Aorta (tissue), 5 donors: ENCODE measurements at regions not wholly inside any gene's neighbourhood (a gene's known extent, or its start where the extent isn't known, plus 50 kb on each side); places are given as distances from the start of the nearest gene placed in this dataset.
"Not testable (repeated sequence)": the region's sequence is repeated elsewhere in the genome, so short reads cannot be mapped to it uniquely, and the experiment has no call there.

Source experiments
- ATAC-seq: fragments of 200-7000 bp; cut with Tn5 transposase; one replicate; pipeline ENCODE4 v1.9.1; 2022; ENCODE audit warnings: moderate library complexity; ENCODE audit not compliant: low FRiP score
- DNase-seq, 2 donors: peaks; one replicate each; pipeline ENCODE4 v3.0.0-alpha.2; 2020
- H3K27ac ChIP-seq, 2 donors: one replicate each; pipeline ENCODE4 v1.5.1; 2013; ENCODE audit warnings: low read length in 2 of 2, mild to moderate bottlenecking in 2 of 2, moderate library complexity in 2 of 2, control low read depth in 1 of 2, inconsistent platforms in 1 of 2, low read depth in 1 of 2
- H3K27me3 ChIP-seq, 2 donors: one replicate each; pipeline ENCODE4 v1.6.1; 2013; ENCODE audit warnings: control low read depth in 1 of 2, low read length in 1 of 2, mild to moderate bottlenecking in 1 of 2, moderate library complexity in 1 of 2; ENCODE audit not compliant: insufficient read depth in 2 of 2, control insufficient read depth in 1 of 2
- H3K36me3 ChIP-seq, 2 donors: one replicate each; pipeline ENCODE4 v1.6.1; 2013; ENCODE audit warnings: control low read depth in 1 of 2, low read length in 1 of 2, mild to moderate bottlenecking in 1 of 2; ENCODE audit not compliant: insufficient read depth in 2 of 2, control insufficient read depth in 1 of 2
- H3K4me1 ChIP-seq, 2 donors: one replicate each; pipeline ENCODE4 v1.6.1; 2013; ENCODE audit warnings: low read length in 2 of 2, control low read depth in 1 of 2, mild to moderate bottlenecking in 1 of 2, moderate library complexity in 1 of 2; ENCODE audit not compliant: insufficient read depth in 2 of 2, control insufficient read depth in 1 of 2
- H3K4me3 ChIP-seq, 2 donors: one replicate each; pipeline ENCODE4 v1.5.1; 2013; ENCODE audit warnings: low read length in 2 of 2, control low read depth in 1 of 2, mild to moderate bottlenecking in 1 of 2
- H3K9me3 ChIP-seq: one replicate; pipeline ENCODE4 v1.6.1; 2013; ENCODE audit warnings: mild to moderate bottlenecking, low read length; ENCODE audit not compliant: control insufficient read depth
- WGBS, 2 donors: extraction: QIAGEN DNeasy Blood & Tissue Kit; methylation state at CpG; one replicate each; pipeline ENCODE4 v1.1.7; 2013; 5-methylcytosine and 5-hydroxymethylcytosine counted together
- intact Hi-C, 2 donors: fragments of 100-400 bp; cut with DNase I; formaldehyde crosslinking; loops; one replicate each; pipeline versions ENCODE4 v1.14.2 to v1.15.0; 2022
- donor health status: healthy with polysubstance abuse.
- donor health status: Bipolar disorder and iron deficiency.
- donor health status: DM: no; HTN: no; CAD: no.
- donor health status: DM: no; HTN: no; CAD: no.
- donor health status: DM: yes; HTN: yes; CAD: no.

DNA sequence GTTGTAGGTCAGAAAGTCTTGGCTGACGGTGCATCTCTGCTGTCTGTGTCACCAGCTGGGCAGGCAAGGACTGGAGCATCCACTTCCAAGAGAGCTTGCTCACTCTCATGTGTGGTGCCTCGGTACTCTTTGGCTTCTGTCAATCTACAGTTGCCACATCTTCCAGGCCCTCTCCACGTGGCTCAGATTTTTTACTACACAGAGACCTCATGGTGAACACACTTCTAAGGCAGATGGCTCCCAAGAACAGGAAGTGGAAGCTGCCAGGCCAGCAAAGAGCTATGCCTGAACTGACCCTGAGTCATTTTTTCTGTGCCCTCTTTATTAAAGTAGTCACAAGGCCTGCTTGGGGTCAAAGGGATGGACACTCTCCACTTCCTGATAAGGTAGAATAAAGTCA lies 351.5 kb upstream of the AUTS2 start:
- 86 to 88% methylated on average over 3 of the region's 3 CpGs for WGBS, 2 donors
- peak; percentile 44 for ATAC-seq

DNA sequence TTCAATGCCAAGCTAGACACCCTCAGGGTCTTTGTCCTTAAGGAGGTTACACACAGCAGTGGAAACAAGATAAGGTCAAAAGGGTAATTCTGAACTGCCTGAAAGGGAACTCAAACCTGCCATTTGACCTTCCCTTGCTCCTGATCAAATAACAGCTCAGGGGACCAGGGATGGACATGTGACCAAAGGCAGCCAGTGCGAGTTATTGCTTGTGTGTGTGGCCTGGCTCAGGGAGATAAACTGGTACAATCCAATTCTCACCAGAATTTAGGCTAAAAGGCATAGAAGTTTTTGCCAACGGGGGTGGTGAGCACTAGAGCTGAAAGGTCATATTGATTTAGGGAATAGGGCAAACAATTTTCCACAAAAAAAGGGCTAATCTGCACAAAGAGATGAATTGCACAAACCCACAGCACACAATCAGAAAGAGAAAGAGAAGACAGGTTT lies 349.9 kb upstream of the AUTS2 start:
- DNase-seq, intact Hi-C loops, H3K36me3 ChIP-seq, H3K27me3 ChIP-seq, H3K4me3 ChIP-seq, ATAC-seq, H3K27ac ChIP-seq, H3K4me1 ChIP-seq, H3K9me3 ChIP-seq: not testable (repeated sequence)
- 44 to 74% methylated on average over 2 of the region's 2 CpGs for WGBS, 2 donors

More for the DNA sequence above, 351.5 kb upstream of the AUTS2 start:
- peak in 1 of 2 donors; percentile 55 for DNase-seq
- H3K27ac ChIP-seq, result no peak overlapping the region
- H3K27me3 ChIP-seq, result no peaks in the 10 kb centered on the region
- no peaks in the 10 kb centered on the region for H3K4me1 ChIP-seq
- no peaks in the 10 kb centered on the region for H3K36me3 ChIP-seq
- H3K9me3 ChIP-seq, result no peaks in the 10 kb centered on the region
- intact Hi-C loops, result no loop called here
- H3K4me3 ChIP-seq, result no peak overlapping the region

DNA sequence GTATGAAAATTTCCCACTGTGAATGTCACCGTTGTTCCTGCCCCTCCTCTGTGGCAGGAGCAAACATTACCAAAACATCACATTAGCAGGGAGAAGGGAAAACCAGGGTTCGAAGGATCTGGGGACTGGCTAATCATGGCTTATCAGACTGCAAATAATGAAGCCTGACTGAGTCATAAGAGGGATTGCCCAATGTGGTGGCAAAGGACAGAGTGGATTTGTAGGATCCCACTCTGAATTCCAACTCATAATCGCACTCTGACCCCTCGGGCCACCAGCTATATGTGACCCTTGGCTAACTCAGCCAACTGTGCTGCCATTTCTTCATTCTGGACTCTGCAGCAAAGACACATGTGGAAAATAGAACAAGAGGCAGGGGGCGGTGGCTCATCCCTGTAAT lies 347.3 kb upstream of the AUTS2 start:
- Histone ChIP-seq H3K4me1 (no peaks in the 10 kb centered on the region), H3K9me3 (no peaks in the 10 kb centered on the region), H3K4me3 (no peak overlapping the region), H3K36me3 (no peaks in the 10 kb centered on the region), H3K27ac (no peak overlapping the region), H3K27me3 (no peaks in the 10 kb centered on the region)
- DNase-seq (no peak), ATAC-seq (no peak)
- WGBS, 2 donors, result 86 to 91% methylated on average over 5 of the region's 5 CpGs
- intact Hi-C loops, result no loop called here

DNA sequence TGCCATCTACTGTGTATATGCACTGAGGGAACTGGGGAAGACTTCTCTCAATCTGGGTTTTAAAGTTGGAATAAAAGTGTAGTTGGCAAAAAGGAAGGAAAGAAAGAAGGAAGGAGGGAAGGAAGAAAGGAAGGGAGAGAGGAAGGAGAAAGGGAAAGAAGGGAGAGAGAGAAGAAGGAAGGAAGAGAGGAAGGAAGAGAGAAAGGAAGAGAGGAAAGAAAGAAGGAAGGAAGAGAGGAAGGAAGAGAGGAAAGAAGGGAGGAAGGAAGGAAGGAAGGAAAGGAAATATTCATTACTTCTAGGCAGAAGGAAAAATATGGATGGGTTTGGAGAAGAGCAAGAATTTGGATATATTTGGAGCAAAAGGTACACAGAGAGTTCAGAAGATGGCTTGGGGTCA lies 343.6 kb upstream of the AUTS2 start:
- ATAC-seq (no peak), DNase-seq (no peak)
- Histone ChIP-seq H3K4me3 (no peak overlapping the region), H3K27ac (no peak overlapping the region), H3K9me3 (no peaks in the 10 kb centered on the region), H3K27me3 (no peaks in the 10 kb centered on the region), H3K4me1 (no peaks in the 10 kb centered on the region), H3K36me3 (no peaks in the 10 kb centered on the region)
- intact Hi-C loops, result no loop called here

DNA sequence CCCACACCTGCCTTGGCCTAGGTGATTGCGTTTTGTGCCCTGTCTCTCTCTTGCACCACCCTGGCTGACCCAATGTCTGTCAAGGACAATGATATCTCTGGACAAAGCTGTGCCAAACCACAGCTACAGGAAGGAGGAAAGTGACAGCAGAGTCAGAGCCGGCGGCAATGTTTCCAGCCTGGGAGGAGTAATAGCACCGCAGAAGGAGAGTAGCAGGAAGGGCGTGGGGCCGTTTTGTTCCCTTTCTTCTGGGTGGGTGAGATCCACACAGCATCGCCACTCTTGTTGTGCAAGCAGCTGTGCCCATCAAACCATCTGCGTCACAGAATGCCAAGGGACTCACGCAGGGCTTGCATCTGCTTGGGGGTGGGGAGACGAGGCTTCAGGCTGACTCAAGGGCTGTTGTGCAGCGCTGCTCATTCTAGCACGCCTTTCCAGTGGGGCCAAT lies 341.6 kb upstream of the AUTS2 start:
- peak; percentile 80 to 85 for DNase-seq
- 80 to 82% methylated on average over 12 of the region's 12 CpGs for WGBS, 2 donors
- intact Hi-C loops, result no loop called here

DNA sequence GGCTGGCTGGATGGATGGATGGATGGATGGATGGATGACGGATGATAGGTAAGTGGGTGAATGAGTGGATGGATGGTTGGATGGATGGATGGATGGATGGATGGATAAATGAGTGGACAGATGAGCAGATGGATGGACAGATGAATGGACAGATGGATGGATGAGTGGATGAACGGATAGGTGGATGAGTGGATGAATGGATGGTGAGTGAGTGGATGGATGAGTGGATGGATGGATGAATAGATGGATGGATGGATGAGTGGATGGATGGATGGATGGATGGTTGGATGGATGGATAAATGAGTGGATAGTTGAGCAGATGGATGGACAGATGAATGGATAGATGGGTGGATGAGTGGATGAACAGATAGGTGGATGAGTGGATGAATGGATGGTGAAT lies 340.7 kb upstream of the AUTS2 start:
- Histone ChIP-seq H3K36me3 (no peaks in the 10 kb centered on the region), H3K4me1 (no peaks in the 10 kb centered on the region), H3K27me3 (no peaks in the 10 kb centered on the region), H3K27ac (no peak overlapping the region), H3K9me3 (no peaks in the 10 kb centered on the region), H3K4me3 (no peak overlapping the region)
- intact Hi-C loops, result no loop called here
- DNase-seq (no peak), ATAC-seq (no peak)
- WGBS, 2 donors, result 84 to 87% methylated on average over 2 of the region's 2 CpGs

More for the DNA sequence above, 341.6 kb upstream of the AUTS2 start:
- Histone ChIP-seq H3K27me3 (no peaks in the 10 kb centered on the region), H3K36me3 (no peaks in the 10 kb centered on the region), H3K4me1 (no peaks in the 10 kb centered on the region), H3K4me3 (no peak overlapping the region), H3K27ac (no peak overlapping the region), H3K9me3 (no peaks in the 10 kb centered on the region)
- peak; percentile 47 for ATAC-seq

DNA sequence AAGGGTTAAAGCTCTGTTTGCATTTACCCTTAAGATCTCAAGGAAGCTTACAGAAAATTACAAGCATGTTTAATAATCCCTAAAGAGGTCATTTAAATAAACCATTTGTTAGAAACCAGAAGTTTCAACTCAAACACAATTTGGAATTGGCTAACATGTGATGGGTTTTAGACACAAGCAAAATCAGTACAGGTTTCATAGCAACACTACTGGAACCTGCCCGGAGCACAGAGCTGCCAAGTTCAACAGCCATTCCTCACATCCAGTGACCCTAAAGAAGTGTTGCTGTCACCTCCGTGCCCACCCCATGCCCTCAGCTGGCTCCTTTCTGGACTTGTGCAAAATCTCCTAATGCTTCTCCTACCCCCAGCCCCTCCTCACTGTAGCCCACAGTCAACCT lies 338.8 kb upstream of the AUTS2 start:
- Histone ChIP-seq H3K27me3 (no peaks in the 10 kb centered on the region), H3K4me1 (no peaks in the 10 kb centered on the region), H3K36me3 (no peaks in the 10 kb centered on the region), H3K27ac (no peak overlapping the region), H3K4me3 (no peak overlapping the region), H3K9me3 (no peaks in the 10 kb centered on the region)
- WGBS, 2 donors, result 14 to 21% methylated on average over 2 of the region's 2 CpGs
- no peak for DNase-seq
- intact Hi-C loops, result no loop called here
- no peak for ATAC-seq

DNA sequence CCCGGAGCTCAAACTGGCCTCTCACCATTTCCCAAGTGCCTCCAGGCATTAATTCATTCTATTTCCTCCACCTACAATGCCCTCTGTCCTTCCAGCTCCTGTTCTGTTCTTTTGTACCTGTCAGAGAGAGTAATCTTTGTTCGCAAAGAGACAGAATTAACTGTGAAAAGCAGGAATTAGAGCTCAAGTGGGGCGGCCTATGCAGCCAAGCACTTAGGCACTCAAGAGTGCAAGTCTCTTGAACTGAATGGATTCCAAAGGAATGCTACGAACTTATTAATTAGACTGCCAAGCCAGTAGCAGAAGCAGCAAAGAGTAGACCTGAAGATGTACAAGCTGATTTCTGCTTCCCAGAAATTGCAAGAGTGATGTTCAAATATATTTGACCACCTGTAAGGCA lies 338.3 kb upstream of the AUTS2 start:
- intact Hi-C loops, result no loop called here
- Histone ChIP-seq H3K27ac (no peak overlapping the region), H3K4me3 (no peak overlapping the region), H3K4me1 (no peaks in the 10 kb centered on the region), H3K36me3 (no peaks in the 10 kb centered on the region), H3K9me3 (no peaks in the 10 kb centered on the region), H3K27me3 (no peaks in the 10 kb centered on the region)
- WGBS, 2 donors, result 88 to 91% methylated on average over 4 of the region's 4 CpGs
- ATAC-seq (no peak), DNase-seq (no peak)

DNA sequence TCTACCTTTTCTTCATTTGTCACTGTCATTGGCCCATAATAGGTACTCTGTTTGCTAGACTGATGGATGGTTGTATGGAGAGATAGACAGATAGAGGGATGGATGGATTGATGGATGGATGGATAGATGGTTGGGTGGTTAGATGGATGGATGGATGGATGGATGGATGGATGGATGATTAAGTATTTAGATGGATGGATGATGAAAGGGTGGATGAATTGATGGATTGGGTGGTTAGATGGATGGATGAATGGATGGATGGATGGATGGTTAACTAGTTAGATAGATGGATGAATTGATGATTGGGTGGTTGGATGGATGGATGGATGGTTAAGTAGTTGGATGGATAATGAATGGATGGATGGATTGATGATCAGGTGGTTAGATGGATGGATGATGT lies 334.7 kb upstream of the AUTS2 start:
- DNase-seq, result no peak
- no peaks in the 10 kb centered on the region for H3K9me3 ChIP-seq
- no peak for ATAC-seq
- H3K4me1 ChIP-seq, result no peaks in the 10 kb centered on the region
- H3K4me3 ChIP-seq, result no peak overlapping the region
- intact Hi-C loops, result no loop called here
- H3K27ac ChIP-seq, result no peak overlapping the region
- no peaks in the 10 kb centered on the region for H3K36me3 ChIP-seq
- H3K27me3 ChIP-seq, result no peaks in the 10 kb centered on the region
